MCF 10A (cell line): ENCODE measurements at regions not wholly inside any gene's neighbourhood (a gene's known extent, or its start where the extent isn't known, plus 50 kb on each side); places are given as distances from the start of the nearest gene placed in this dataset.
"Not testable (repeated sequence)": the region's sequence is repeated elsewhere in the genome, so short reads cannot be mapped to it uniquely, and the experiment has no call there.

Source experiments
- BruUV-seq: library from RNA; stranded (reverse); fragments of 400-500 nt; replicated peaks from 2 replicates; lab custom pipeline; 2021; lab: Mats Ljungman, UMichigan
- CTCF ChIA-PET: fragments of 300-600 bp; sonication (Branson Sonifier 250); formaldehyde crosslinking; extraction: SDS; loops from one replicate; lab custom pipeline; 2021; ENCODE audit warnings: antibody characterized with exemption, inconsistent platforms; lab: Yijun Ruan, JAX
- POLR2A ChIA-PET: fragments of 300-600, 350-650 bp; sonication (Branson Sonifier 250); formaldehyde crosslinking; extraction: SDS; loops from one replicate; lab custom pipeline; 2020; ENCODE audit warnings: antibody characterized with exemption, inconsistent platforms; lab: Yijun Ruan, JAX
- DNase-seq: peaks from one replicate; pipeline ENCODE4 v3.0.0-alpha.2; 2018; ENCODE audit not compliant: unreplicated experiment
- H3K27ac Mint-ChIP-seq: one replicate; pipeline ENCODE4 v1.8.0; 2022; ENCODE audit warnings: mild to moderate bottlenecking, low read depth, mixed read lengths; ENCODE audit not compliant: unreplicated experiment
- H3K27me3 Mint-ChIP-seq: one replicate; pipeline ENCODE4 v1.8.0; 2022; ENCODE audit warnings: mixed read lengths; ENCODE audit not compliant: insufficient read depth, unreplicated experiment
- H3K36me3 Mint-ChIP-seq: one replicate; pipeline ENCODE4 v1.8.0; 2022; ENCODE audit warnings: mild to moderate bottlenecking, moderate library complexity, mixed read lengths; ENCODE audit not compliant: insufficient read depth, unreplicated experiment
- H3K4me1 Mint-ChIP-seq: one replicate; pipeline ENCODE4 v1.8.0; 2022; ENCODE audit warnings: mixed read lengths; ENCODE audit not compliant: insufficient read depth, unreplicated experiment
- H3K4me3 Mint-ChIP-seq: one replicate; pipeline ENCODE4 v1.8.0; 2022; ENCODE audit warnings: mild to moderate bottlenecking, moderate library complexity, mixed read lengths; ENCODE audit not compliant: unreplicated experiment
- H3K9me3 Mint-ChIP-seq: one replicate; pipeline ENCODE4 v1.8.0; 2022; ENCODE audit warnings: mixed read lengths; ENCODE audit not compliant: unreplicated experiment
- CTCF ChIP-seq: fragments of 200-600 bp; IDR thresholded peaks from one replicate; pipeline ENCODE4 v1.8.0; 2022; ENCODE audit warnings: antibody characterized with exemption, mild to moderate bottlenecking; ENCODE audit not compliant: unreplicated experiment
- intact Hi-C: fragments of 100-400 bp; cut with micrococcal nuclease; formaldehyde crosslinking; loops from 2 replicates; pipeline ENCODE4 v1.14.1; 2022

DNA sequence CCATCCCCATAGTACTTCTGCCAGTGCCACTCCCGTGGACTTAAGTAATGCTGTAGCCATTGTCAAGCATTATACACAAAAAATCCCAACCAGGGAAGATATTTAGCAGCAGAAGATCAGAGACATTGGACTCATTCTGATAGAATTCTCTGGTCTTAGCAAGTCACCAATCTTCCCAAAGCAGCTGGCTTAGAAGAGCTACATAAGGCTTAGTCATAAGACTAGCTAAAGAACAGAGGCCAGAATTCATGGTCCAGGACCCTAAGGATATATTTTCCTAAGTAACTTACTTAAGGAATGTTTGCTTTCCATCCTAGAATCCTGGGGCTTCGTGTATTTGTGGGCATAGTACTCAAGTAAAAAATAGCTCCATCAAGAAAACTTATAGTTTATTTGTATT is 100.3 kb upstream of the SLIT2 start:
- DNase-seq: no peak
- Mint-ChIP-seq H3K27ac (no peak overlapping the region), H3K36me3 (no peaks in the 10 kb centered on the region), H3K4me1 (no peaks in the 10 kb centered on the region), H3K9me3 (no peaks in the 10 kb centered on the region), H3K27me3 (no peaks in the 10 kb centered on the region), H3K4me3 (no peak overlapping the region)
- ChIA-PET POLR2A (interaction anchor here (0.8 kb wide), 1 partner anchor 14 kb away, joined by 3 read pairs; no protein-coding TSS in a partner anchor), CTCF (interaction anchor here (1.3 kb wide), 1 partner anchor 11 kb away, joined by 3 read pairs; no protein-coding TSS in a partner anchor)
- BruUV-seq: no TSS peak
- no peak for TF ChIP-seq CTCF
- intact Hi-C loops: no loop called here

GRCh38 chr4:20149143-20149542 is 102.6 kb upstream of the SLIT2 start:
- H3K36me3 Mint-ChIP-seq, POLR2A ChIA-PET, intact Hi-C loops, H3K27me3 Mint-ChIP-seq, BruUV-seq, CTCF ChIA-PET, DNase-seq, H3K4me3 Mint-ChIP-seq, H3K4me1 Mint-ChIP-seq, H3K27ac Mint-ChIP-seq, H3K9me3 Mint-ChIP-seq: not testable (repeated sequence)

DNA sequence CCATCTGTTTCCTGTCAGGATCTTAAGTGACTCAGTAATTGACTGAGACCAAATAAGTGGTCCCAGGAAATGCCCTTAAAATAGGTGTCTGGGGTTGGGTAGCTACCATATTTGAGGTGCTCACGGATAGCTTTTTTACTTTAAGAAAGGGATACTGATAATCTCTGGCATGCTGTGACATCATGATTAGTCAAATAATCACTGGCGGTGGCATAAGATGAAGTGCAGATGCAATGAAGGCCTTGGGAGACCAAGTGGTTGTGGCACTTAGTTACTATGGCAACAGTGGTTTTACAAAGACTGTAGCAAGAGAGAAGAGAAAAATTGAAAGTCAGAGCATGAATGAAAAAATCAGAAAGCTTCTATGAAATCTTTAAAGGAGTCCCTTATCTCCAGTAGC is 114.5 kb upstream of the SLIT2 start:
- Mint-ChIP-seq H3K27me3 (no peaks in the 10 kb centered on the region), H3K4me1 (no peaks in the 10 kb centered on the region), H3K4me3 (no peak overlapping the region), H3K36me3 (no peaks in the 10 kb centered on the region), H3K9me3 (peaks cover 20% of the 10 kb centered on the region), H3K27ac (peak overlapping the region; percentile 21)
- BruUV-seq: no TSS peak
- DNase-seq: no peak
- ChIA-PET POLR2A (interaction anchor here (0.7 kb wide), 1 partner anchor 12 kb away, joined by 3 read pairs; no protein-coding TSS in a partner anchor), CTCF (interaction anchor here (1.2 kb wide), 1 partner anchor 9 kb away, joined by 3 read pairs; no protein-coding TSS in a partner anchor)
- TF ChIP-seq CTCF: no peak
- intact Hi-C loops: no loop called here

DNA sequence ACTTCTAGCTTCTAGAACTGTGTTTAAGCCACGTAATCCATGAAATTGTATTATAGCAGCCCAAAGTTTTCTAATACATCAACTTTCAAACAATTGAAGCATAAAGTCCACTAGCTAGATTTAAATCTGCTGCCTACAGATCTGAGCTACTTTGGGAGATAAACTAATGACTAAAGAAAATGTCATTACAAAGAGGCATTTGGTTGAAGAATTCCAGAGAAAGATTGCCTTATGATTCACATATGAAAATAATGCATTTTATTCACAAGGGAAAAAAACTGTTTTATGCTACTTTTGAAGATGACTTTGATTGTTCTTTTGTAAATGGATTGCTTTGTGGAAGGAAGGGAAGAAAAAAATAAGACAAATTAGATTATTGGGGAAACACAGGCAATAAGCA is 124.1 kb upstream of the SLIT2 start:
- Mint-ChIP-seq H3K9me3 (no peaks in the 10 kb centered on the region), H3K27ac (no peak overlapping the region), H3K36me3 (no peaks in the 10 kb centered on the region), H3K4me3 (no peak overlapping the region), H3K4me1 (no peaks in the 10 kb centered on the region), H3K27me3 (no peaks in the 10 kb centered on the region)
- no peak for DNase-seq
- POLR2A ChIA-PET: interaction anchor here (0.6 kb wide), 2 partner anchors 162 to 473 kb away, joined by 3 to 5 read pairs; no protein-coding TSS in a partner anchor
- intact Hi-C loops: no loop called here
- CTCF ChIA-PET: no interaction called here
- BruUV-seq: no TSS peak
- TF ChIP-seq CTCF: no peak
